ENCODE measurements at regions not wholly inside any gene's neighbourhood (a gene's known extent, or its start where the extent isn't known, plus 50 kb on each side); places are given as distances from the start of the nearest gene placed in this dataset.

- TF ChIP-seq CTCF (IDR thresholded peaks at IDR 0.05) (no peak), EZH2phosphoT487 (IDR thresholded peaks at IDR 0.05) (no peak), EZH2 (IDR thresholded peaks at IDR 0.05) (no peak)
Measured at GRCh38 chr2:239598011-239598731, 197.4 kb upstream of the HDAC4 start.

Measured in neural progenitor cell (in vitro differentiated cells).